GM12875 (cell line): ENCODE measurements at regions not wholly inside any gene's neighbourhood (a gene's known extent, or its start where the extent isn't known, plus 50 kb on each side); places are given as distances from the start of the nearest gene placed in this dataset.

ENCODE experiments used
- H3K4me3 ChIP-seq: one replicate; pipeline ENCODE4 v1.5.1; 2011; ENCODE audit warnings: low read depth, low read length, control low read depth
- CTCF ChIP-seq: IDR thresholded peaks from 2 replicates; pipeline ENCODE4 v1.5.1; 2011; ENCODE audit warnings: low read depth, mild to moderate bottlenecking, control low read depth, inconsistent platforms, low read length, moderate library complexity, borderline replicate concordance; ENCODE audit not compliant: insufficient read depth

GRCh38 chr14:25250516-25250915 is 200.6 kb upstream of the STXBP6 start:
- no peak for TF ChIP-seq CTCF

GRCh38 chr14:25247609-25248008 is 197.7 kb upstream of the STXBP6 start:
- TF ChIP-seq CTCF = no peak
- H3K4me3 ChIP-seq = no peak overlapping the region

More at GRCh38 chr14:25250516-25250915, 200.6 kb upstream of the STXBP6 start:
- H3K4me3 ChIP-seq = no peak overlapping the region

- no peak for TF ChIP-seq CTCF
- no peak overlapping the region for H3K4me3 ChIP-seq
Observed at GRCh38 chr14:25246751-25247150, 196.8 kb upstream of the STXBP6 start.

GRCh38 chr14:25239170-25239569 is 189.2 kb upstream of the STXBP6 start:
- H3K4me3 ChIP-seq = no peak overlapping the region
- TF ChIP-seq CTCF = no peak

GRCh38 chr14:25237845-25238244 is 187.9 kb upstream of the STXBP6 start:
- no peak overlapping the region for H3K4me3 ChIP-seq
- TF ChIP-seq CTCF = no peak

- no peak for TF ChIP-seq CTCF
- no peak overlapping the region for H3K4me3 ChIP-seq
Observed at GRCh38 chr14:25233613-25234012, 183.7 kb upstream of the STXBP6 start.

GRCh38 chr14:25231004-25231403 is 181.1 kb upstream of the STXBP6 start:
- no peak overlapping the region for H3K4me3 ChIP-seq
- TF ChIP-seq CTCF = no peak
